Prostate gland (tissue), 2 donors: ENCODE measurements at regions not wholly inside any gene's neighbourhood (a gene's known extent, or its start where the extent isn't known, plus 50 kb on each side); places are given as distances from the start of the nearest gene placed in this dataset.

Source experiments
- CTCF ChIP-seq, 4 experiments: fragments of 200-600 bp in 2 of 4; fragments of 450-650 bp in 2 of 4; sonication (generic) in 2 of 4; IDR thresholded peaks; 1 replicate in 3 of 4; 2 replicates in 1 of 4; pipeline ENCODE4 v1.5.1; 2016 to 2019; ENCODE audit warnings: antibody characterized with exemption in 4 of 4, mild to moderate bottlenecking in 2 of 4, moderate library complexity in 2 of 4
- POLR2A ChIP-seq: fragments of 450-650 bp; IDR thresholded peaks from one replicate; pipeline ENCODE4 v1.6.1; 2016; ENCODE audit warnings: antibody characterized with exemption, mild to moderate bottlenecking
- POLR2AphosphoS5 ChIP-seq: sonication (generic); formaldehyde crosslinking; IDR thresholded peaks from one replicate; pipeline ENCODE4 v1.6.1; 2017; ENCODE audit warnings: antibody characterized with exemption

- TF ChIP-seq CTCF (IDR thresholded peaks at IDR 0.05) (no peak), POLR2A (no peak), POLR2AphosphoS5 (no peak)
Observed at GRCh38 chr2:67341336-67341735, 55.8 kb upstream of the ETAA1 start.
